OCI-LY7 (cell line): ENCODE measurements at regions not wholly inside any gene's neighbourhood (a gene's known extent, or its start where the extent isn't known, plus 50 kb on each side); places are given as distances from the start of the nearest gene placed in this dataset.

Experiments
- CTCF ChIP-seq: fragments of 200-600 bp; sonication (generic); conservative IDR thresholded peaks from 2 replicates; pipeline ENCODE4 v1.5.1; 2014; ENCODE audit warnings: mild to moderate bottlenecking, antibody characterized with exemption, low read length, moderate library complexity, mixed read lengths
- EZH2phosphoT487 ChIP-seq: fragments of 200-600 bp; sonication (generic); IDR thresholded peaks from 2 replicates; pipeline ENCODE4 v1.6.1; 2018; ENCODE audit warnings: low read depth, borderline replicate concordance, mild to moderate bottlenecking, mixed run types, antibody characterized with exemption, low read length, moderate library complexity, mixed read lengths

- TF ChIP-seq CTCF: no peak
- no peak for TF ChIP-seq EZH2phosphoT487
Measured at GRCh38 chr6:2507016-2507415, 243.7 kb downstream of the MYLK4 start.
